Daoy (cell line): ENCODE measurements at regions not wholly inside any gene's neighbourhood (a gene's known extent, or its start where the extent isn't known, plus 50 kb on each side); places are given as distances from the start of the nearest gene placed in this dataset.
A peak's percentile ranks its signal among the peaks of the same experiment; 100 is the strongest.
"Not testable (repeated sequence)": the region's sequence is repeated elsewhere in the genome, so short reads cannot be mapped to it uniquely, and the experiment has no call there.

ENCODE experiments used
- DNase-seq: peaks from one replicate; pipeline ENCODE4 v3.0.0-alpha.2; 2015; ENCODE audit warnings: low read depth

- not testable (repeated sequence) for DNase-seq
Measured at GRCh38 chr5:159502116-159502515, 171.8 kb upstream of the IL12B start.

- DNase-seq: no peak
Measured at GRCh38 chr5:159503236-159503635, 172.9 kb upstream of the IL12B start.

- DNase-seq: no peak
Measured at GRCh38 chr5:159504106-159504856, 174.0 kb upstream of the IL12B start.

- peak; percentile 83 for DNase-seq
Measured at GRCh38 chr5:159504857-159505304, 174.6 kb upstream of the IL12B start.

GRCh38 chr5:159507055-159507454 is 176.8 kb upstream of the IL12B start:
- no peak for DNase-seq

- DNase-seq: no peak
Measured at GRCh38 chr5:159507661-159508060, 177.4 kb upstream of the IL12B start.

- no peak for DNase-seq
Measured at GRCh38 chr5:159508344-159508743, 178.1 kb upstream of the IL12B start.

GRCh38 chr5:159509002-159509660 is 178.8 kb upstream of the IL12B start:
- DNase-seq: no peak

- DNase-seq: peak; percentile 86
Measured at GRCh38 chr5:159510282-159510681, 180.0 kb upstream of the IL12B start.

- no peak for DNase-seq
Measured at GRCh38 chr5:159511570-159511969, 181.3 kb upstream of the IL12B start.

GRCh38 chr5:159512064-159512463 is 181.8 kb upstream of the IL12B start:
- no peak for DNase-seq

- DNase-seq: no peak
Measured at GRCh38 chr5:159514229-159514810, 184.0 kb upstream of the IL12B start.

GRCh38 chr5:159515197-159515596 is 184.9 kb upstream of the IL12B start:
- no peak for DNase-seq

- DNase-seq: peak; percentile 86
Measured at GRCh38 chr5:159515909-159516415, 185.7 kb upstream of the IL12B start.

- DNase-seq: peak; percentile 29
Measured at GRCh38 chr5:159518371-159518770, 188.1 kb upstream of the IL12B start.

GRCh38 chr5:159519365-159519764 is 189.1 kb upstream of the IL12B start:
- no peak for DNase-seq

- no peak for DNase-seq
Measured at GRCh38 chr5:159522841-159523240, 192.6 kb upstream of the IL12B start.

GRCh38 chr5:159524279-159524678 is 194.0 kb upstream of the IL12B start:
- DNase-seq: not testable (repeated sequence)

- peak; percentile 47 for DNase-seq
Measured at GRCh38 chr5:159525117-159525516, 194.8 kb upstream of the IL12B start.

GRCh38 chr5:159527546-159528254 is 197.4 kb upstream of the IL12B start:
- no peak for DNase-seq

GRCh38 chr5:159531554-159532105 is 201.3 kb upstream of the IL12B start:
- no peak for DNase-seq

GRCh38 chr5:159533197-159533596 is 202.9 kb upstream of the IL12B start:
- DNase-seq: peak; percentile 37
